DOHH2 (cell line): ENCODE measurements at regions not wholly inside any gene's neighbourhood (a gene's known extent, or its start where the extent isn't known, plus 50 kb on each side); places are given as distances from the start of the nearest gene placed in this dataset.

Experiments
- H3F3A ChIP-seq: fragments of 200-600 bp; sonication (generic), shearing (Covaris generic); 2 replicates; pipeline ENCODE4 v1.6.0; 2016; ENCODE audit warnings: antibody characterized with exemption, mild to moderate bottlenecking; ENCODE audit not compliant: control insufficient read depth, insufficient read depth
- H3K27ac ChIP-seq: fragments of 200-600 bp; sonication (generic); 2 replicates; pipeline ENCODE4 v1.5.1; 2014; ENCODE audit warnings: low read depth, mild to moderate bottlenecking, low read length, moderate library complexity
- H3K27me3 ChIP-seq: fragments of 200-600 bp; sonication (generic); 2 replicates; pipeline ENCODE4 v1.6.1; 2014; ENCODE audit warnings: mild to moderate bottlenecking, low read length, mixed read lengths; ENCODE audit not compliant: control insufficient read depth
- H3K36me3 ChIP-seq: fragments of 200-600 bp; sonication (generic); 2 replicates; pipeline ENCODE4 v1.6.1; 2014; ENCODE audit warnings: mild to moderate bottlenecking, low read length, moderate library complexity, mixed read lengths; ENCODE audit not compliant: control insufficient read depth
- H3K4me1 ChIP-seq: fragments of 200-600 bp; sonication (generic); 2 replicates; pipeline ENCODE4 v1.6.1; 2014; ENCODE audit warnings: mild to moderate bottlenecking, low read length, mixed read lengths; ENCODE audit not compliant: control insufficient read depth
- H3K4me2 ChIP-seq: fragments of 200-600 bp; sonication (generic); 2 replicates; pipeline ENCODE4 v1.6.0; 2014; ENCODE audit warnings: mild to moderate bottlenecking, low read length, moderate library complexity
- H3K4me3 ChIP-seq: fragments of 200-600 bp; sonication (generic); 2 replicates; pipeline ENCODE4 v1.5.1; 2014; ENCODE audit warnings: mild to moderate bottlenecking, low read length, mixed read lengths
- H3K79me2 ChIP-seq: fragments of 200-600 bp; sonication (generic); 2 replicates; pipeline ENCODE4 v1.6.1; 2014; ENCODE audit warnings: mild to moderate bottlenecking, low read length, mixed read lengths; ENCODE audit not compliant: control insufficient read depth
- H3K9me2 ChIP-seq: fragments of 200-600 bp; sonication (generic); replicated peaks from 2 replicates; pipeline ENCODE4 v1.6.1; 2014; ENCODE audit warnings: mild to moderate bottlenecking, low read length, mixed read lengths; ENCODE audit not compliant: control insufficient read depth
- H3K9me3 ChIP-seq: fragments of 200-600 bp; sonication (generic); 2 replicates; pipeline ENCODE4 v1.6.1; 2014; ENCODE audit warnings: antibody characterized with exemption, low read length, mixed read lengths; ENCODE audit not compliant: control insufficient read depth, insufficient read depth
- H4K20me1 ChIP-seq: fragments of 200-600 bp; sonication (generic); 2 replicates; pipeline ENCODE4 v1.6.0; 2014; ENCODE audit warnings: low read depth, mild to moderate bottlenecking, antibody characterized with exemption, low read length, moderate library complexity; ENCODE audit not compliant: control insufficient read depth, insufficient read depth
- CTCF ChIP-seq: fragments of 200-600 bp; sonication (generic); IDR thresholded peaks from one replicate; pipeline ENCODE4 v1.5.1; 2014; ENCODE audit warnings: antibody characterized with exemption, mild to moderate bottlenecking, low read depth, low read length; ENCODE audit not compliant: poor library complexity, severe bottlenecking
- EZH2phosphoT487 ChIP-seq: fragments of 200-600 bp; sonication (generic); IDR thresholded peaks from 2 replicates; pipeline ENCODE4 v1.6.1; 2017; ENCODE audit warnings: borderline replicate concordance, mild to moderate bottlenecking, antibody characterized with exemption, low read length, moderate library complexity, mixed read lengths

- Histone ChIP-seq H3K36me3 (no peaks in the 10 kb centered on the region), H3K27ac (no peak overlapping the region), H4K20me1 (no peaks in the 10 kb centered on the region), H3F3A (no peaks in the 10 kb centered on the region), H3K4me3 (no peak overlapping the region), H3K27me3 (0 out of 2 replicates have a peak, but pooled peaks cover 2% of the 10 kb centered on the region), H3K4me1 (no peaks in the 10 kb centered on the region), H3K9me3 (no peaks in the 10 kb centered on the region), H3K9me2 (no peaks in the 10 kb centered on the region), H3K4me2 (no peak overlapping the region), H3K79me2 (no peaks in the 10 kb centered on the region)
- no peak for TF ChIP-seq EZH2phosphoT487
- no peak for TF ChIP-seq CTCF
These were observed 76.2 kb upstream of the STXBP5 start for GRCh38 chr6:147128056-147128455.

GRCh38 chr6:147131532-147132128, 72.6 kb upstream of the STXBP5 start:
- Histone ChIP-seq H3K9me3 (no peaks in the 10 kb centered on the region), H3K9me2 (no peaks in the 10 kb centered on the region), H3K4me3 (no peak overlapping the region), H3K27me3 (no peaks in the 10 kb centered on the region), H3K4me1 (no peaks in the 10 kb centered on the region), H3K36me3 (no peaks in the 10 kb centered on the region), H3K4me2 (no peak overlapping the region), H3K79me2 (no peaks in the 10 kb centered on the region), H3K27ac (no peak overlapping the region), H4K20me1 (no peaks in the 10 kb centered on the region), H3F3A (no peaks in the 10 kb centered on the region)
- TF ChIP-seq EZH2phosphoT487 (no peak), CTCF (no peak)

GRCh38 chr6:147132889-147133288, 71.3 kb upstream of the STXBP5 start:
- TF ChIP-seq EZH2phosphoT487 (no peak), CTCF (no peak)
- no peaks in the 10 kb centered on the region for H3K36me3 ChIP-seq
- H3K27ac ChIP-seq = no peak overlapping the region
- no peaks in the 10 kb centered on the region for H3F3A ChIP-seq
- no peaks in the 10 kb centered on the region for H3K4me1 ChIP-seq
- no peaks in the 10 kb centered on the region for H3K27me3 ChIP-seq
- H3K4me2 ChIP-seq = no peak overlapping the region
- no peak overlapping the region for H3K4me3 ChIP-seq
- no peaks in the 10 kb centered on the region for H3K9me3 ChIP-seq
- H3K79me2 ChIP-seq = no peaks in the 10 kb centered on the region
- no peaks in the 10 kb centered on the region for H3K9me2 ChIP-seq
- no peaks in the 10 kb centered on the region for H4K20me1 ChIP-seq

GRCh38 chr6:147133669-147134068, 70.5 kb upstream of the STXBP5 start:
- no peaks in the 10 kb centered on the region for H3K9me2 ChIP-seq
- TF ChIP-seq CTCF (no peak), EZH2phosphoT487 (no peak)
- H3K9me3 ChIP-seq = no peaks in the 10 kb centered on the region
- H3K27me3 ChIP-seq = no peaks in the 10 kb centered on the region
- H3K36me3 ChIP-seq = no peaks in the 10 kb centered on the region
- H3K79me2 ChIP-seq = no peaks in the 10 kb centered on the region
- no peaks in the 10 kb centered on the region for H3F3A ChIP-seq
- no peak overlapping the region for H3K4me3 ChIP-seq
- H3K4me1 ChIP-seq = no peaks in the 10 kb centered on the region
- no peak overlapping the region for H3K27ac ChIP-seq
- H3K4me2 ChIP-seq = no peak overlapping the region
- no peaks in the 10 kb centered on the region for H4K20me1 ChIP-seq
